GM21515 (cell line): ENCODE measurements at regions not wholly inside any gene's neighbourhood (a gene's known extent, or its start where the extent isn't known, plus 50 kb on each side); places are given as distances from the start of the nearest gene placed in this dataset.
"Not testable (repeated sequence)": the region's sequence is repeated elsewhere in the genome, so short reads cannot be mapped to it uniquely, and the experiment has no call there.

ENCODE experiments used
- ATAC-seq: cut with Tn5 transposase; IDR thresholded peaks from one replicate; pipeline ENCODE4 v1.9.1; 2021; ENCODE audit not compliant: unreplicated experiment

DNA sequence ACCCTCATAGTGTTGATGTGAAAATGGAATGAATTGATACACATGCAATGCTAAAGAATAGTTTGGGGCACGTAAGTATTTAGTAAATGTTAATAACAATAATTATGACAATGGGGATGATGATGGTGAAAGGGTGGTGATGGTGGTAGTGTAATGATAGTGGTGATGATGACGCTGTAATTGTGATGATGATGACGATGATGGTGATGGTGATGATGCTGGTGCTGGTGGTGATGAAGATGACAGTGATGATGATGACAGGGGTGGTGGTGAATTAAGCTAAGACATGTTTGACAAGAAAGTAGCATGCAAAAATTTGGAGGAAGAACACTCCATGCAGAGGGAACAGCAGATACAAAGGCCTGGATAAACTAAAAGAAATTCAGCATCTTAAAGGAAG, 364.4 kb upstream of the API5 start:
- ATAC-seq, result no peak

DNA sequence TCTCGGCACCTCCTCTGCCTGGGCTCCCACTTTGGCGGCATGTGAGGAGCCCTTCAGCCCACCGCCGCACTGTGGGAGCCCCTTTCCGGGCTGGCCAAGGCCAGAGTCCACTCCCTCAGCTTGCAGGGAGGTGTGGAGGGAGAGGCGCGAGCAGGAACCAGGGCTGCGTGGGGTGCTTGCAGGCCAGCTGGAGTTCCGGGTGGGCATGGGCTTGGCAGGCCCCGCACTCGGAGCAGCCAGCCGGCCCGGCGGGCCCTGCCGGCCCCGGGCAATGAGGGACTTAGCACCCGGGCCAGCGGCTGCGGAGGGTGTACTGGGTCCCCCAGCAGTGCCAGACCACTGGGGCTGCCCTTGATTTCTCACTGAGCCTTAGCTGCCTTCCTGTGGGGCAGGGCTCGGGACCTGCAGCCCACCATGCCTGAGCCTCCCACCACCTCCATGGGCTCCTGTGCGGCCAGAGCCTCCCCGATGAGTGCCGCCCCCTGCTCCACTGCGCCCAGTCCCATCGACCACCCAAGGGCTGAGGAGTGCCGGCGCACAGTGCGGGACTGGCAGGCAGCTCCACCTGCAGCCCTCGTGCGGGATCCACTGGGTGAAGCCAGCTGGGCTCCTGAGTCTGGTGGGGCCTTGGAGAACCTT, 361.9 kb upstream of the API5 start:
- not testable (repeated sequence) for ATAC-seq

DNA sequence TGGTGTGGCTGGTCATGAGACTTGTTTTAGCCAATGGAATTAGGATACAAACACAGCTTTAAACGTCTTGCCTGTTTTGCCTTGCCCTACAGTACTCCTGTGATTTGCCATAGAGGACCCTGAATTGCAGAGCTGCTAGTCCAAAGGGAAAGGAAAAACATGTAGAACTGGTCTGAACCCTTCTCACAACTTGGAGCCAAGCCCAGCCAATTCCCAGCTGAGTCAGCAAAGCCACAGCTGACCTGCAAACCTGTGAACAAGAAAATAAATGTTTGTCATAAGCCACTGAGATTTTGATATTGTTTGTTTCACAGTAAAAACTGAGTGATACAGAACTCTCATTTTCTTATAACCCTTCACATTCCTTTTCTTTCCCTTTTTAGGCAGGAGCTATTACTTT, 360.5 kb upstream of the API5 start:
- no peak for ATAC-seq

DNA sequence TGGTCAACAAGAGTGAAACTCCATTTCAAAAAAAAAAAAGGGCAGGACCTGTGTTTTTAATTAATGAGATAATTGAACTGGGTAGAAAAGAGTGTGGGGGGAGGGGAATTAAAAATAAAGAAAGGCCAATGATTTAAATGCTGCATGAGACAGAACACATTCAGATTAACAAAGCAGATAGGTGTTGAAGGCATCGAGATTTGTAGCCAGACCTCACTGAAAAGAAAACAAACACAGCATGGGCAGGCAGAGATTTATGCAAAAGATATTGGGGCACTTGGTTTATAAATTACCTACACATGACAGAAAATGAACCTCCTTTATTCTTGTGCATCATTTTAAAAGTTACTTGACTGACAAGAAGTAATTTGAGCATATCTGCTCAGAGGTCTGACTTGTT, 354.0 kb upstream of the API5 start:
- no peak for ATAC-seq

DNA sequence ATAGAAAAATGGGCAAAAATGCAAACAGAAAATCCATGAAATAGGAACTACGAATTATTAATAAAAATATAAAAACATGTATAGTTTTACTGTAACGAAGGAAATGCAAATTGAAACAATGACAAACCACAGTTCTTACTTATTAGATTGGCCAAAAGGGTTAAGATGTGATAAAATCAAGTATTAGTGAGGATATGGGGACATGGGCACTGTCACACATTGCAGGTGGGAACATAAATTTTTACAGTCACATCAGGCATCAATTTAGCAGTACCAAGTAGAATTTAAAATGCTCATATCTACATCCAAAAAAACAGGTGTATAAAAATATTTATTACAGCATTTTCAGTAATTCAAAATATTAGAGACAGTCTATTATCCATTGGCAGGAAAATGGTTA, 353.2 kb upstream of the API5 start:
- ATAC-seq, result no peak

DNA sequence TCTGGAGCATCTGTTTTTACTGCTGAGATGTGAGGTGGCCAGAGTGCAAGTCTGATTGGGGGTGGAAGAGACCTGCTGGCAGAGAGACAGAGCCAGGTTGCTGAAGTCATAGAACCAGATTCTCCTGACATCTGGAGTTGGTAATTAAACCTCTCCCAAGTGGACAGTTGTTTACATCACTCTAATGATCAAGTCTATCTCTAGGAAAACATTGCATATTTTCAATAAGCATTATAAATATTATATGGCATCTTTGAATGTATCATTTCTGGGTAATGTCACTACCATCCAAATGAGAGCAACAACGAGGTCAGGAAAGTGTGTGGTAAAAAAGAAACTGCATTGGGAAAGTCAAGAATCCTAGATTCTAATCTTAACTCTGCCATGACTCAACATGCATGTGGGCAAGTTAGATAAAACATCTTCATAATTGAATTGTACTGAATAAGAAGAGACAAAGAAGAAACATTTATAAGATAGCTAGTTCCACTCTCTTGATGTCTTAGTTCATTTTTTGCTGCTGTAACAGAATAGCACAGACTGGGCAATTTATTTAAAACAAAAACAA, 351.2 kb upstream of the API5 start:
- ATAC-seq, result no peak

DNA sequence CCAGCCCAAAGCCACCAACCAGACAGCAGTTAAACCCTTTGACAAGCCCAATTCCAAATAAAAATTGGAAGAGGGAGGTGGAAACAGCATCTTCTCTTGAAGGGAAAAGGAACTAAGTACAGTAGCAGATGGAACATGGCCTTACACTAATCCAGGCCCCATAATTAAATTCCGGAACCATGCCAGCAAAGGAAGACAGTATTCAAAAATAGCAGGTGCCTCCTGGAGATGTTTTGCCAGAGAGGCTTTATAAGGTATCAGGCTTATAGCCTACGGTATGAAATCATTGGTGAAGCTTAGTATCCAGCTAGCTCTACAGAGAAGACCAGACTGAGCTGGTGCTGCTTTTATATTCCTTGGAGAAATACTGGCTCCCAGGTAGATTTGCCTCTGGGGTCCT, 344.1 kb upstream of the API5 start:
- no peak for ATAC-seq

DNA sequence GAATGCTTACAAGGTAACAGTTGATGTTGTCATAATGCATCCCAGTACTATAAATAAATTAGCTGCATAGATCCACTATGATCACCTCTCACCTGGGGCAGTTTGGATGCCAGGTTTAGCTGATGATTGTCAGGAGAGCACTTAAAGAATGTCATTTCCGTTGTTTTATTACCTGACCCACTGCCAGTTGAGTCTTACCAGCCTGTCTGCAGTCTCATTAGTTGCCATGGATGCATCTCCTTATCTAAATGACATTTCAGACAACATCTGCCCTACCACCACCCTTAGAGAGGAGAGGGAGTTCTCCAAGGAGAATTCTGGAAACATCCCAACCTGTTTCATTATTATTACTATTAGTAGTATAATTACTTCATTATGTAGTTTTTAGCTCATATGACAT, 339.1 kb upstream of the API5 start:
- no peak for ATAC-seq

DNA sequence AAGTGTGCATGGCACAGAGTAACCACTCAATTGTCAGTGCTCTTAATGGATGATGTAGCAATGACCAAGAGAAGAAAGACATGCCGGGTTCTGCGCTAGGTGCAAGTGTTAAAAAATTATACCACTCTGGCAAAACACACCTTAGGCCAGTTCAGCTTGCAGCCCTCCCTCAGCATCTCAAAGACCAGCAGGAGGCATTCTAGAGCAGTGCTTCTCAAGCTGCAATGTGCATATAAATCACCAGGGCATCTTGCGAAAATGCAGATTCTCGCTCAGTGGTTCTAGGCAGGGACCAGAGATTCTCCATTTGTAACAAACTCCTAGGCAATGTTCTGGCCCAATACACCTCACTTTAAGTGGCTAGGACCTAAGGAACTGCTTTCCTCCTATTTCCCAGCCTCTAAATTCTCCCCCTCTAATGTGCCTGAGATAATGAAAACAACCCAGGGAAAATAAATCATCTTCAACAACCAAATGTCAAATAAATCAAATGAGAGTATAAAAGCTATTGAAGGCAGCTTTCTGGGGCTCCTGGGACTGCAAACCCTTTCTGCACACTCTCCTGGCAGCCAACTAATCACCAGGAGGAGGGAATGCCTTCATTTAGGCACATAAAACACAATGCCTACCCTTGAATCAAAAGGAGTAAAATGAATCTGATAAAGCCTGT, 337.2 kb upstream of the API5 start:
- ATAC-seq, result no peak

DNA sequence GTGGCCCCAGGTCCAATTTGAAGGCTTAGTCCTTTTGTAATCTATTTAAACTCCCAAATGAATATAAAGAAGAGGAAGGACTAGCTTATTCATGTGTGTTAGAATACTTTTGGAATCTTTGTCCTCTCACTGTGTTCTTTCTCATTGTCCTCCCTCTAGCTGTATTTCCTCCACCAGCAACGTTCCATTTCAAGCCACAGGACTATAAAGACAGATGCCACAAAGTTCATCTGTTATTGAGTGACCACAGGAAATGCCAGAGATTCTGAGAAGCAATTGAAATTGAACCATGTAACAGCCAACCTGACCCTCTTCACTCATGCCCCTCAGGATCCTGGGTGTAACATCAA, 336.6 kb upstream of the API5 start:
- no peak for ATAC-seq

DNA sequence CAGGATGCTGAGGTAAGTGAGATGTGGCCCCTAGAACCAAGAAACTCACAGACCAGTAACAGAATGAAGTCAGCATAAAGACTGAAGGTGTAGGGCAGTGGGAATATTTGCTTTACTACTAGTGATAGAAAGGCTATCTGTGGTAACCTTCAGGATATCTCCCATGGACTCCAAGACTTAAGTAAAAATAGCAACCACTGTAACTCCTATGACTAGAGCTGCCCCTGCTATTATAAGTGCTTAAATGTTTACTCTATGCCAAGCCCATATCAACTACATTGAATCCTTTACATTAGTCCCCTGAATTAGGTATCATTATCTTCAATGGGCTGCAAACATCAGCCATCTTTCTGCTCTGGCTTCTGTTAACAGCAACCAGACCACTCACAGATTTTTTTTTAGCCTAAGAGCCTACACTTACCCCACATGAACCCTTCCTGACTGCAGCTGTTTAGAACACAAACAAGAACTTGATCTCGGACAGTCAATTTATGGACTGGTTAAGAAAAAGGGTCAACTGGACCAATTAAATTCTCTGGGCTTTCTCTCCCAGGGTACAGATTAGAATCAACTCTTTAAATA, 335.1 kb upstream of the API5 start:
- no peak for ATAC-seq

DNA sequence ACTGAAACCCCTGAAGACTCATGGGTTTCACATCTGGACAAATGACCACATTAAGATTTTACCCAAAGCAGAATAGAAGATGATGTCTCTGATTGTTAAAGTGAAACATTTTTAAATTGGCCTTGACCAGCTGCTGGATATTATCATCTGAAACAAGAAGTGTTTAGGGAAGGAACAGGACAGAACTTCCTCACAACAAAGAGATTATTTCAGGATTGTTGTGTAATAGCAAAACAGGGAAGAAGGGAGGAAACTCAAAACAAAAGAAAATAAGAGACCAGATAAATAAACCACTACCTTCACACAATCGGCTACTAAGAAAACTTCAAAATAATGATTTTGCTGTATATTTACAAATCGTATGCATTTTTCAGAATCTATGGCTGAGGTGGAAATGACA, 319.2 kb upstream of the API5 start:
- ATAC-seq, result no peak

DNA sequence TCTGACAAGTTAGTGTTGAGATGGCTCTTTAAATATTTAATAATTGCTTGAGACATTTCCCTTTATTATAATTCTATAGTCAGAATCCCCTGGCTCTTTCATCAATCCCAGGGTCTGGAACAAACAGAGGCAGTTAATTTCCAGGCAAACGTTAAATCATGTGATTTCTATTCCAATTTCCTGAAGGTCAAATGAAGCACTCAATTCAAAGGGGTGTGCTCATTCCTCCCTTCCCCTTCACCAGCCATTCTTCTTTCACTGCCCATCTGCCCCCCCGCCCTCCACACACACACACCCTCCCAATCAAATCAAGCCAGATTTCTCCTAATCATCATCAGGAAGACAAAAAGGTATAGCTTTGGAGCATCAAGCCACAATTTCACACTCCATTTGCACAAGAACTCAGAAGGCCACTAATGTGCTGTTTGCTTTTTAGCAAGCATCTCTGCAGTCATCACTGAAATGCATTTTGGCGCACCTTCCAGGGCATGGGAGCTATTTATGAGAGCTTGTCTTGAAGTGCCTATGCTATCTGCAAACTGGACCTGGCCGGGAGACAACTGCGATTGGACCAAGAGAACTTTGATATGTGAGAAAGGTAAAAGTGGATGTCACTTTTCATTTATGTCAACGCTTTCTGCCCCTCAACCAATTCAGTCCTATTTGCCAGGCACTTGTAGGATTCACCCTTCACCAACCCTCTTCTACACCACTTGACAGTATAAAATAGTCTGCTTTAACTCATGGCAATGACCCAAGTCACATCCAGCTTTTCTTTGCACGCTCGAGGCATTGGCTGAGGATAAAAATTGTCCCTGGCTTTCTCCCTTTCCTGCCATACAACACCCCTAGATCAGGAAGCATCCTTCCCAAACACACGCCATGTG, 315.1 kb upstream of the API5 start:
- no peak for ATAC-seq

DNA sequence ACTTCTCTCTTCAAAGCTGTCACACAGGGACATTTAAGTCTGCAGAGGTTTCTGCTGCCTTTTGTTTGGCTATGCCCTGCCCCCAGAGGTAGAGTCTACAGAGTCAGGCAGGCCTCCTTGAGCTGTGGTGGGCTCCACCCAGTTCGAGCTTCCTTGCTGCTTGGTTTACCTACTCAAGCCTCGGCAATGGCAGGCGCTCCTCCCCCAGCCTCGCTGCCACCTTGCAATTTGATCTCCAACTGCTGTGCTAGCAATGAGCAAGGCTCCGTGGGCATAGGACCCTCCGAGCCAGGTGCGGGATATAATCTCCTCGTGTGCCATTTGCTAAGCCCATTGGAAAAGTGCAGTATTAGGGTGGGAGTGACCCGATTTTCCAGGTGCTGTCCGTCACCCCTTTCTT, 306.9 kb upstream of the API5 start:
- not testable (repeated sequence) for ATAC-seq

DNA sequence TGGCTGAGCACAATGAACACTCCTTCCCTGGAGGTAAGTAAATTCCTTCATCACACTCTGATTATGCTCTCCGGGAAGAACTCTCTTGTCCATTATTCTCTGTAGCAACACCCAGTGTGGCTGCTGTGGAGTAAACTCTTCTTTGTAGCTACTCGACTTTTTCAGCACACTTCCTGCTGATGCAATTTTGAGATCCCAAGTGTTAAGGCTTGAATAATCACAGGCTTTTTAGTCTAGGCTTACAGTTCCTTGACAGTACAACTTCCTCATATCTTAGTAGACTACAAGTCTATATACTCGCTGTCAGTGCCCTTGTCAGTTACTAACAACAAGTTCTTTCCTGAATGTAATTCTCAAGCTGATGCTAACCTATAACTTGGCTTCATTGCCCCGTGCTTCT, 301.8 kb upstream of the API5 start:
- ATAC-seq, result no peak

DNA sequence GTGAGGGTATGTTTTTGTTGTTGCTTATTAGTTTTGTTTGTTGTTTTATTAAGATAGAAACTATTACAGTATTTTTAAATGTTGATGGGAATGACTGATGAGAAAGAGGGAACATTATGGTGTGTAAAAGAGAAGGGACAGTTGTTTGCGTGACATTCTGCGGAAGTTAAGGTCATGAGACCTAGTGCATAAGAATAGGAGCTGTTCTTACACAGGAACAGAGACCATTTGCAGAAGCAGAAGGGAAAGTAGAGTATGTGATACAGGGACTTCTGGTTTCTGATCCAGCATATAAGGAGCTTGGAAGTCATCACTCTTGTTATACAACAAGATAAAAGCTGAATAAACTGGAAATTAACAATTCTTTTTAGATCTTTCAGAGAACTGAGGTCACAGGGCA, 299.2 kb upstream of the API5 start:
- ATAC-seq, result no peak

DNA sequence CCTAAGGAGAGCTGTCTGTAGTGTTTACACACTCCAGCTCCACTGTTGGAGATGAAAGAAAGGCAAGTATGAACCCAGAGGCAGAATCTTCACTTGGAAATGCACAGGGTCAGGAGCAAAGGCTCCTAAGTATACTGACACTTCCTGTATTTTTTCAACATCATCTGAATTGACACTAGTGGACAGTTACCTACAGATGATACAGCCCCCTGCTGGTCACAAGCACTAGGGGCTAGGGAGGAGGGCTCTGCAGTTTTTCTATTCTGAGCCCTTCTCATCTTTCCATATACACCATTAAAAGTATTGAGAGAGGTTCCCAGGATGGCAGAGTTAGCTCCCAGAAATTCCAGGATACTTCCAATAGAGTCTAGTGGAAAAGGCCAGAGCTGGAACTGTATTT, 290.3 kb upstream of the API5 start:
- no peak for ATAC-seq

DNA sequence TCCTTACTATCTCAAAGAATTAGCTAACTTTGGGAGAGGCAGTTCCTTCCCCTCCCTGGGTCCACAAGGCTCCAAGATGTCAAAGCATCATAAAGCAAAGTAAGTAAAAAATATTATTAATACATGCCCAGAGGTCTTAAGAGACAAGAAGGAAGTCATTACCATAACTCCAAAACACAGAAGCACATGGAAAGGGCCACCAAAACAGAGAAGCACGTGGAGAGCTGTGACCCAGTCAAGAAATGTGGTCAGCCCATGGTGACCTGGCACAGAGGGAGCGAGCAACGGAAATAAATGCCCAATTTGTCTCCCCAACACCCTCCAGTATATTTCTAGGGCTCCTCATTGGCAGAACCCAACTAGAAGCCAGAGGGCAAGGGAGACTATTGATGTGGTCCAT, 277.5 kb upstream of the API5 start:
- no peak for ATAC-seq

DNA sequence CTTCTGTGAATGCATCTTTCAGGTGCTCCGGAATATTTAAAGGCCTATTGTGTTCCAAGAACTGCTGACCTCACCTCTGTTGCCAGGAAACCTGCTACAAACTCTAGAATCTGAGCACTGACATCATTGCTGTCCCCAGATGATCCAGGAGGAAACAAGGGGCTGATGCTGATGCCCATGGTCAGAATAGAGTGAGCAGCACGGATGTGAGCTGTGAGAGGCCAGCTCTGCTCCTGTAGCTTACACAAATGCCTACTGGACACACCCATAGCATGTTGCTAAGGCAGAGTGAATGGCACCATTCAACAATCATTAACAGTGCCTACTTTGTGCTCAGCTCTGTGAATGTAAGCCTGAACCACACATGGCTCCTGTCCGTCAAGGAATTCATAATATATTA, 276.7 kb upstream of the API5 start:
- no peak for ATAC-seq

DNA sequence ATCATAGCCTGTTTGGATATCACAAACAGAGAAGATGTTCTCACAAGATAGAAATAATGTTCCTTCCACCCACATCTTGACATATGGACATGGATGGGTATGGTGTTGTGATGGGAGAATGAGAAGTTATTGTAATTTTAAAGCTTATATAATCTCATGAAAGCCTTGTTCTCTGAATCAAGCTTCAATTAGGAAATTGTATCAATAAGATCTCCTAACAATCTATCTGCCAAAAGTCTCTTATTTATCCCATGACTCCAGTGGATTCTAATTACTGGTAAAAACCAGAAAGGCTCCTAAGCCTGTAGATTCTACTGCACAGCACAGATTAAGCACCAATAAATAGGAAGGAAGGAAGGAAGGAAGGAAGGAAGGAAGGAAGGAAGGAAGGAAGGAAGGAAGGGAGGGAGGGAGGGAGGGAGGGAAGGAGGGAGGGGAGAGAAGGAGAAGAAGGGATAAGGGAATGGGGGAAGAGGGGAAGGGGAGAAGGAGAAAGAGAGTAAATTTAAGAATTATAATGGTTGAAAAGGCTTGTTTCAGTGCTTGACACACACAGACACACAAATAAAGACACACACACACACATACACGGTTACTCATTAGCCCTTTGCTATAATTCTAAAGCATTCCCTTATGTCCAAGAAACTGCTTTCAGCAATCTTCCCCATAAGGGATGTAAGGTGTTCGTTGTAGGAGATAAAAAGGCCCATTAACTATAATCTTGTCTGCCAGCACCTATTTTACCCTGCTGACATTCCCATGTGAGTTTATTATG, 258.0 kb upstream of the API5 start:
- ATAC-seq, result no peak

DNA sequence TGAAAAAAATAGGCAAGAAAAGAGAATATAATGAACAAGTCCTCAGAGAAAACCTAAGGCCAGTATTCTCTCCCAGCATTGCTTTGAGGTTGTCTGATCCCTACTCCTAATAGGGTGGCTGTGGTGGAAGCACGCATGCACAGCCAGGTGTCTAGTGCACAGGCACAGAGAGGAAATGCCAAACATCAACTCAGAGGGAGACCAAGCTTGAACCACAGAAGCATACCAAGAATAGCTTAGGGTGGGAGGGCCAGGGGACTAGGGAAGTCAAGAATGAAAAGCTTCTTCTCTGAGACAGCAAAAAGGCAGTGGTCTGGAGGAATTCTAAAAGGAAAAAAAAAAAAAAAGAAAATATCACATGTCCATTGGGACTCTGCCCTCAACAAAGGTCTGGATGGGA, 244.1 kb upstream of the API5 start:
- no peak for ATAC-seq
